ENCODE measurements at regions not wholly inside any gene's neighbourhood (a gene's known extent, or its start where the extent isn't known, plus 50 kb on each side); places are given as distances from the start of the nearest gene placed in this dataset.
"Not testable (repeated sequence)": the region's sequence is repeated elsewhere in the genome, so short reads cannot be mapped to it uniquely, and the experiment has no call there.

- TF ChIP-seq CTCF (IDR thresholded peaks at IDR 0.05; ENCODE audit: partially characterized antibody, unreplicated experiment): no peak
- H3K27me3 Mint-ChIP-seq (ENCODE audit: unreplicated experiment): peaks cover 2% of the 10 kb centered on the region
- H3K27ac Mint-ChIP-seq (ENCODE audit: unreplicated experiment): no peak overlapping the region
- no peak for DNase-seq
- H3K9me3 Mint-ChIP-seq (ENCODE audit: unreplicated experiment): no peaks in the 10 kb centered on the region
- peaks cover 8% of the 10 kb centered on the region for H3K4me1 Mint-ChIP-seq (ENCODE audit: low read depth, unreplicated experiment)
- H3K36me3 Mint-ChIP-seq (ENCODE audit: unreplicated experiment): no peaks in the 10 kb centered on the region
- H3K4me3 Mint-ChIP-seq (ENCODE audit: unreplicated experiment): no peak overlapping the region
Observed at GRCh38 chrX:130561930-130562329, 160.1 kb downstream of the RBMX2 start.

DNA sequence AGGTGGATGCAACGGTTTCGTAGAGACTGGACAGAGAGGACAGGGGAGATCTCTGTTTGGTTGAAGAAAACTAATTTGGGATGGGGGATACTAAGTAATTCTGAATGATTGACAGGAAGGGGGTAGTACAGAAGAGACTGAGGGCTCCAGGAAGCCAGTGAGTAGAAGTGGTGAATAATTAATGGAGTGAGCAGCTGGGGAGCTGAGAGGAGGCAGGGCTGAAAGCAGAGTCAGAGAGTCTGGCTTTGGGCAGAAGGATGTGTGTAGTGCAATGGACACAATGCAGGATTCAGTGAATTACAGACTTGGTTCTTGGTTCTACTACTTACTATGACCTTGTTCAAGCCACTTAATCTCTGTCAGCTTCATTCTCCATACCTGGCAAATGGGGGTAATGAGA is 161.7 kb downstream of the RBMX2 start:
- Mint-ChIP-seq H3K9me3 (ENCODE audit: unreplicated experiment) (no peaks in the 10 kb centered on the region), H3K27ac (ENCODE audit: unreplicated experiment) (peak overlapping the region; percentile 69), H3K36me3 (ENCODE audit: unreplicated experiment) (no peaks in the 10 kb centered on the region), H3K4me3 (ENCODE audit: unreplicated experiment) (no peak overlapping the region), H3K4me1 (ENCODE audit: low read depth, unreplicated experiment) (peaks cover 8% of the 10 kb centered on the region), H3K27me3 (ENCODE audit: unreplicated experiment) (peaks cover 2% of the 10 kb centered on the region)
- TF ChIP-seq CTCF (IDR thresholded peaks at IDR 0.05; ENCODE audit: partially characterized antibody, unreplicated experiment): no peak
- peak; percentile 12 for DNase-seq

DNA sequence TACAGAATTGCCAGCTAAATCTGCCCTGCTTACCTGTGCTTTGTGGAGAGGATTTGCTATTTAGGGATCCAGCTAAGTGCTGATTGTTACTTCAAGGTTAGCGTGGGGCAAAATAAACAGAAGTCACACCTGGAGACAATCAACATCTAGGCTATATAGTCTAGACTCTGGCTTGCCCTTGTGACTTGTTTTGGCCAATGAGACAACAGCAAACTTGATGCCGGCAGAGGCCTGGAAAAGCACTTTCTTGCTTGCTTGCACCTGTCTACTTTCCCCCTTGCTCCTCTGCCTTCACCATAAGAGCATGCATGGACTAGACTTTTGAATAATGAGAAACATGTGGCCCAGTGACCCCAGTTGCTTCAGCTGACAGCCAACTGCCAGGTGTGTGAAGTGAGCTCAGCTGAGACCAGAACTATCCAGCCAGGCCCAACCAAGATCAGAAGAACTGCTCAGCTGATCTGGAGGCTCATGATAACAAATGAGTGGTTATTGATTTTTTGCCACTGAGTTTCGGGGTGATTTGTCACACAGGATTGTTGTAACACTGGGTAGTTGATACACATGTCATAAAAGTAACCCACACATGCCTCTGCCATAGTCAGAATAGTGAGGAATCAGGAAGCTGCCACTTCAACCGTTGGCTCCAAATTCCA is 164.4 kb downstream of the RBMX2 start:
- Mint-ChIP-seq H3K4me3 (ENCODE audit: unreplicated experiment) (no peak overlapping the region), H3K4me1 (ENCODE audit: low read depth, unreplicated experiment) (peaks cover 7% of the 10 kb centered on the region), H3K27ac (ENCODE audit: unreplicated experiment) (no peak overlapping the region), H3K36me3 (ENCODE audit: unreplicated experiment) (no peaks in the 10 kb centered on the region), H3K27me3 (ENCODE audit: unreplicated experiment) (peaks cover 2% of the 10 kb centered on the region), H3K9me3 (ENCODE audit: unreplicated experiment) (no peaks in the 10 kb centered on the region)
- DNase-seq: no peak
- TF ChIP-seq CTCF (IDR thresholded peaks at IDR 0.05; ENCODE audit: partially characterized antibody, unreplicated experiment): no peak

- not testable (repeated sequence) for H3K36me3 Mint-ChIP-seq (ENCODE audit: unreplicated experiment); H3K27me3 Mint-ChIP-seq (ENCODE audit: unreplicated experiment); H3K27ac Mint-ChIP-seq (ENCODE audit: unreplicated experiment); H3K4me1 Mint-ChIP-seq (ENCODE audit: low read depth, unreplicated experiment); DNase-seq; H3K9me3 Mint-ChIP-seq (ENCODE audit: unreplicated experiment); H3K4me3 Mint-ChIP-seq (ENCODE audit: unreplicated experiment)
Observed at GRCh38 chrX:130573030-130573429, 171.2 kb downstream of the RBMX2 start.
